ENCODE measurements at regions not wholly inside any gene's neighbourhood (a gene's known extent, or its start where the extent isn't known, plus 50 kb on each side); places are given as distances from the start of the nearest gene placed in this dataset.
"Not testable (repeated sequence)": the region's sequence is repeated elsewhere in the genome, so short reads cannot be mapped to it uniquely, and the experiment has no call there.

DNA sequence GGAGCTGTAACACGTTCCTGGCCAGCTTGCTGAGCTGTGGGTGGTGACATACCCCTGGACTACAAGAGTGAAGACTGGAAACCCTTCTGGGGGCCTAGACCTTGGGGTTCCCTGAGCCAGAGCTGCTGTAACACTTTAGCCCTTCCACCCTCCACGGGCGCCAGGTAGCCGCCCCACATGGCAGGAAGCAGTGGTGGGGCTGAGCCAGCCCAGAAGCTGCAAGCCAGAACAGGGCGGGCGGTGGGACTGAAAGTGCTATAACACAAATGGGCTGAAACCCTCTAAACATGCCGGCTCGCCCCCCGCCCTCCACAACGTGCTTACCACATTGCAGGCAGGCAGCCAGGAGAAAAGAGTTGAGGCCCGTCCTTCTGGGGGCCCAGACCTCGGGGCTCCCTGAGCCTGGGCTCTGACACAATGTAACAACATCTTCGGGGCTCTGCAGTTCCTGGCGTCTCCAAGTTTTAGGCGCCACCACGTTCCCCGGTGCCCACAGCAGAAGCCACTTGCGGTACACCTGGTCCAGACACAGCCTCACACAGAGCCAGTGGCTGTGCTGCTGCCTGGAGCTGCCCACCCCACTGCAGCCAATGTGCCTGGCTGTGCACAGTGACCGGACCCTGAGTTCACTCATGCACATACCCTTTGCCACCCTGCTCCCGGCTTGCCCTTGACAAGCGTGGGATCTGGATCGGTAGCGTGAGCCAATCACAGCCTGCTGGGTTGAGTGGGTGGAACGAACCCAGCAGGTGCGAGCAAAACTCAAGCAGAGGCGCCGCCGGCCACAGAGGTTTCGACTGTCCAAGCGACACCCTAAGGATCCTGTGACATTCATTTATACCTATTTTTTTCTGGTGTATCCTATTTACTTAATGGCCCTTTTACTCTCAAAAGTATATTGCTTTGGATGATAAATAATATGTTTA, 127.4 kb upstream of the FHL2 start:
- no peak for DNase-seq

DNA sequence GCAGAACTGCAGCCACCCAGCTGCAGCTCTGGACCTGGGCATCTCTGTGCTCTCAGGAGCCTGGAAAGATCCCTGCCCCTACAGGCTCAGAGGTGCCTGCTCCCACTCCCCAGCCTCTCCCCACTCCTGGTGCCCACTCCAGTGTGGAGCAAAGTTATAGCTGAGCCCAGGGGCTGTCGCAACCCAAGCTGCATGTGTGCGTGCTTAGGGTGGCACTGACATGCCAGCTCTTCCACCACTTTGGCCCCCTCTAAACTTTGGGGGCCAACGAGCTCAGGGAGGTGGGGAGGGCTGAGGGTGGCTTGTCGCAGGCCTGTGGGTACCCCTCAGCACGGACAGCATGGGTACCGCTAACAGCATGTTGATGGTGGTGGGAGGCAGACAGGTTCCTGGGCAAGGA, 126.3 kb upstream of the FHL2 start:
- no peak for DNase-seq

DNA sequence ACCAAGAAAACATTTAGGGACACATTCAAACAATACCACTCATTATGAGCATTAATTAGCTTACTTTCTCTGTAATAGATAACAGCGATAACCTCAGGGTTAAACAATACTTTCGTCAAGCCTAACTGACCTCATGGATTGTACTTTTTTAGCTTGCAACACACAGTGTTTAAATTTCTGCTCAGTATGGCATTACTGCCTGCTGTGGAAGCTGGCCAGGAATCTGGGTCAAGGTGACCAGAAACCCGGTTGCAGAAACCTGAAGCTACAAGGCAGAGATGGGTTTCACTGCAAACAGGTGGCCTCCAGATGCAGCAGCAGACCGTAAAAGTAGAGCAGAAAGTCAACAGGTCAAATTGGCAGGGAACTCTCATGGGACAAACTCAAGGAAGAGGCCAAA, 123.8 kb upstream of the FHL2 start:
- no peak for DNase-seq

DNA sequence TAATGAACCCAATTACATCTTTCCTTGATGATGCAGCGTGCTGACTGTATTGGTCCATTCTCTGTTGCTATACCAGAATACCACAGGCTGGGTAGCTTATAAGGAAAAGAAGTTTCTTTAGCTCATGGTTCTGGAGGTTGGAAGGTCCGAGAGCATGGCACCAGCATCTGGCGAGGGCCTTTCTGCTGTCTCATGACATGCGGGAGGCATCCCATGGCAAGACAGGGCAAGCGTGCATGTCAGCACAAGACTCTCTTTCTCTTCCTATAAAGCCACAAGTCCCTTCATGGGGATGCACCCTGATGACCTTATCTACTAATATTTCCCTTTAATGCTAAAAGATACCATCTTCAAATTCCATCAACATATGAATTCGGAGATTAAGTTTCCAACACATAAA, 122.8 kb upstream of the FHL2 start:
- DNase-seq, result no peak

DNA sequence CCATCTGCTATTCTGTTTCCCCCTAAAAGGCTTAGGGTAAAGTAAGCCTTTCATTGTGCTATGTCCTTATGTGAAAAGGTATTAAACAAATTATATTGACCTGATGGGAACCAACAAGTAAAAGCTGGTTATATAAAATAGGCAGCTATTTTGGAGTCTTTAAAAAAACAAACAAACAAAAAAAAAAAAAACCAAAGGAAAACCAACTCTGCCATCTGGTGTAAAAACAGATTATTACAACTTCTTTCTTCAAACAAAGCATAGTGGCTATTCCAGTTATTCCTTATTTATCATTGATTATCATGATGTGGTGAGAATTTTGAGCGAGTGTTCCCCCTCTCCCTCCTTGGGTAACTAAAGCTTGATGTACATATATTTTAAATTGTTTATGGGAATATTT, 122.3 kb upstream of the FHL2 start:
- peak; percentile 21 for DNase-seq

DNA sequence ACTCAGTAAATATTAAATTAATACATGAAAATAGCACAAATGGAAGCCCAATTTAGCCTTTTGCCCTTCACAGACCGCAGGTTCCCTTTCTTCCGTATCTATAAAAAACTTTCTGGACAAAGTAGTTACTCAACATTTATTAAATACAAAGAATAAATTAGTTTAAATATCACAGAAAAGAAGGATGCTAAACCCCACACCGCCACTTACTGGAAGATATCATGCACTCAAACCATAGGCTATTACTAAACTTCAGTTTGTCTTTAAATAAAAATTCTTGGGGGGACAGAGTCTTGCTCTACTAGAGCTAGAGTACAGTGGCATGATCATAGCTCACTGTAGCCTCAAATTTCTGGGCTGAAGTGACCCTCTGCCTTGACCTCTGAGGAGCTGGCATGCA, 120.7 kb upstream of the FHL2 start:
- DNase-seq, result no peak

DNA sequence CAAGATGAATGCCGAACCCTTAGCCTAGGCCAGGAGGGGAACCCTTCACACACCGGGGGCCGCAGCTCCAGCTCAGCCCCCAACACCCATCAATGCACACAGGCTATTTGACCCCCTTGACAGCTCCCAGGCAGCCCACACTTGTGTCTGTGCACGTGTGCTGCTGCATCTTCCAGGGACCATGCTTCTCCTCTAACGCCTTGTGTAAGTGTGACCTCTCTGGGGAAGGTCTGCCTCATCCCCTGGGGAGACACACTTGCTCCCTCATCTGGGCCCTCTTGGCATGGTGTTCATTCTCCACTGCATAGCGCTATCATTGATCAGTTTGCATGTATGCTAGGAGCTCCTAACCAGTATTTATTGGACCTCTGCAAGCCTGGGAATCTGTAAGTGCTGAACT, 120.0 kb upstream of the FHL2 start:
- no peak for DNase-seq

DNA sequence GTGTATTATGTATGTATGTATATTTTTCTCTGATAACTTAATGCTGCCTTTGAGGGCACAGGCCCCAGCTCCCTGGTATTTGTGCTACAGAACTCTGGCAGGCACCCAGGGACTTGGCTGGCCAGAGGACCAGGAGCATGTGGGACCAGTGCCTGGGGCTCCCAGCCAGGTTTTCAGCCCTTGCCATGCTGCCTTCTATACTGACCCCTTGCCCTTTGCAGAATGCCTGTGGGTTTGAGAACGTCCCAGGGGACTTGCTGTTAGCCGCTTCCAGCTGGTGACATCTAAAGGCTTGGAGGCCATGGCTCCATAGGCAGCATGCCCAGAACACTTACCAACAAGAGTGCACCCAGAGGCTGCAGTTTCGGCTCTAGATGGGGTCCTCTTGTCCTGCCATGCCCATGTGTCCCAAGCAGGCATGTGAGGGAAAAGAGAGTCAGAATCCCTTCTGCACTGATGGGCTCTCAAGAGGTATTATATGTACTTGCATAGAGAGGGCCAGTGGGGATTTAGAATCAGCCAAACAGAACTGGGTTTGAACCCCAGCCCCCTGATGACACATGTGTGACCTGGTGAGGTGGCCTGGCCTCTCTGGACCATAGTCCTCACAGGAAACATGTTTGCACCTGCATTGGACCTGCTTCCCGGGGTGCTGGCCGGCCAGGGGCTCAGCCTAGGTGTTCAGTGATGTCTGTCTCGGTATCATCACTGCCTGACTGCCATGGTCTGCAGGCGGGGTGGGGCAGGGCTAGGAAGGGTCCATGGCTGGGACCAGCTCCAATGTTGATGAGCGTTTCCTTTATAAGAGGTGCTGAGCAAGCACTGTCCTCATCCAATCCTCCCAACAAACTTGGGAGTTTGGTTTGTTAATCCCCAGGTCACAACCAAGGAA, 119.2 kb upstream of the FHL2 start:
- no peak for DNase-seq

DNA sequence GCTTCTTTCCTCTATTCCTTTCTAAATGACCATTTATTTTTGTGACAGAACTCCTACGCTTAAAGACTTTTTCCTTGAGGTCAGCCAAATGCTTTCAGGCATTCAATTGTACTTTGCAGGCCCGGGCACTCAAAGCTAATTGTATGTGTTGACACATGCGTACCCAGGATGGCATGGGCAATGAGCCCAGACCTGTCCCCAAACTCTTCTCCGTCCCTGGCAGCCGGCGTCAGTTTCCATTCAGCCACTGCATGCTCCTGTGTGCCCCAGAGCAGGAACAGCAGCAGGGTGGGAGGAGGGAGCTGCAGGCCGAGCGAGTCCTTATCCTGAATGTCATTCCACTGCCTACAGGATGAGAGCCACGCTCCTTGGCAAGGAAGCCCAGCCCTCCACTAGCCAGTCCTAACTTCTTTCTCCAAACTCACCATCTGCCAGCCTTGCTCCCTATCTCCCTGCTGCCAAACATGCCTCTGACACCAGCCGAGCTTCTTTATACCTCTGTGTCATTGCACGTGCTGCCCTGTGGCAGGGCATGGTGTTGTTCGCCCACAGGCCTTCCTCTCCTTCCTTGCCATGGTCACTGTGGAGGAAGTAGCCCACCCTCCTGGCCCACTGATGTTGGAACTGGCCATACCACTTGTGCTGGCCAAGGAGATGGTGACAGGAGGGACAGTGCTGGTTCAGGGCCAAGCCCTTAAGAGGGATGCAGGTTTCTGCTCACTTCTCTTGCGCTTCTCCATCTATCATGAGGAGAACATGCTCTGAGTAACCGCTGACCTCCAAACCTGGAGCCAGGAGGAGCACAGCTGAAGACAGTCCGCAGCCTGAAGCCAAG, 116.9 kb upstream of the FHL2 start:
- DNase-seq, result peak; percentile 68

DNA sequence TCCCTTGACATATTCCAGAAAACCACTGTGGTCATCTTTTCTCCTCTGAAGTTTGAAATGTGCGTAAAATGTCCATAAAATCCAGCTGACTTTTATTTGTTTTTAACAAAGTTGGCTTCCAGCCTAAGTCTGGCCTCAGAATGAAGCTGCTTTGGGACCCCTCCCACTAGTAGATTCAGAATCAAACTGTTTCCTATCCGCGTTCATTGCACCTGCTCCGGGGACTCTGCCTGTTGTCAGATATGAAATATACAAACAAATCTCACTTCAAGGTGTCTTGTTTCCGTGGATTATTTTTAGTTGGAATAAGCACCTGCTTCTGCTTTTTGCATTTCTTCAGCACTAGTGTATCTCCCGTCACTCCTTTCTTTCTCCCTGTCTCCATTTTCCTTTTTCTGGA, 115.7 kb upstream of the FHL2 start:
- no peak for DNase-seq

DNA sequence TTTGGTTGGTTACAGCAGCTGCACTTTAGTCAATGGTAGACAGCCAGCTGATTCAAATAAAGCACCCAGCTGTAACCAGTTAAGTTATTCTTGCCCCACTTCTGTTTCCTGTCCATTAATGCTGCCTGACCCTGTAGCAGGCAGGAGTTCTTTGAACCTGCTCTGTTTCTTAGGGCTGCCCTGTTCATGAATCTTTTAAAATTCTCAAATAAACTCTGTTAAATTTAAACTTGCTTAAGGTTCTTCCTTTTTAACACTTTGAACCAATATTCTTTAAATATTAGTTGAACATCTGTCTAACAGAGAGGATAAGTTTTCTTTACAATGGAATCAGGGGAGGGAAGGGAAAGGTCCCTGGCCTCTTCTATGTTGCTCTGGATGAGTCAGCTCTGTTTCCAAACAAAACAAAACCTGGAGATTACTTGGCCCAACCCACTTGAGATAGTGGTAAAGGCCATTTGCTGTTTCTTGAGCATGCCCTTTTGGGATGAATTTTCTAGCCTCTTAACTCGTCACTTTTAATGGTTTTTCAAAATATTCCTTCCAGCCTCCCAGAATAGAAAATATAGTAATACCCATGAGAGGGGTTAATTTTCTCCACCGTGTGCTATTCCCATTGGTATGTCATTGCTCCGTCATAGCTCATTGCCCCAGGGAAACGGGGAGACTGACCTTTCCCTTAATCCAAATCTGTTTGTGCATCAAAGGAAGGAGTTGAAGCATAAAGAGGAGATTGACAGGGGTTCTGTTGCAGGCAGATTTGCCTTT, 112.1 kb upstream of the FHL2 start:
- DNase-seq, result no peak

DNA sequence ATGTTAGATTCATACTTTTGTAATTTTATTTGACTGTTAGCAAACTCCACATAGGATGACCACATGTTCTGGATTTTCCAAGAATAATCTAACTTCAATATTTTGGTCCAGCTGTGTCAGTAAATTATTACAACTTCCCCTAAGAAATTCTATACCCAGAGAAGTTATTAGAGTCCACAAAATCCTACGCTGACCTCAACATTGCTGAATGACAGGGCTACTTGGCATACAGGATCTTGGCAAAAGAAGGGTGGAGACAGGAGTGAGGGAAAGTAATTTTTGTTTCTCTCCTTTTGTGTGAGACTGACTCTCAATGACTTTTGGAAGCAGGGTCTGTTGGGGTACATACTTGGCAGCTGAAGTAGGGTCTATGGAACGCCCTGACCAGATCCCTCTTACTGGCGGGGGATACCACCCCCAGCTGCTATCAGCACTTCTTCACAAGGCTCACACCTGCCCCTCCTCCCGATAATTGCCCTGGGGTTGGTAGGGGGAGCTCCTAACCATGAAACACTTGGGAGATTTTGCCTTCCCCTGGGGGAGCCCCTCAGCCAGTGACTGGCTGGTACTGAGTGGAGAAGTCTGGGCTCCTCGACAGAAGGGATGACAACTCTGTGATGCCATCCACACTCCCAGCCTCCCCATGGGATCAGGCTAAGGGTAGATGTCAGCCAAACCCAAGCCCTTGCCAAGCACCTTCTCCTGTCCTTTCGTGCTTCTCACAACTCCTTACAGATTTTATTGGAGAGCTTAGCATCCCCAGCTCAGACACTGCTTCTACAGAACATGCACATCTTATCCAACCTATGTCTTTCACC, 110.6 kb upstream of the FHL2 start:
- no peak for DNase-seq

DNA sequence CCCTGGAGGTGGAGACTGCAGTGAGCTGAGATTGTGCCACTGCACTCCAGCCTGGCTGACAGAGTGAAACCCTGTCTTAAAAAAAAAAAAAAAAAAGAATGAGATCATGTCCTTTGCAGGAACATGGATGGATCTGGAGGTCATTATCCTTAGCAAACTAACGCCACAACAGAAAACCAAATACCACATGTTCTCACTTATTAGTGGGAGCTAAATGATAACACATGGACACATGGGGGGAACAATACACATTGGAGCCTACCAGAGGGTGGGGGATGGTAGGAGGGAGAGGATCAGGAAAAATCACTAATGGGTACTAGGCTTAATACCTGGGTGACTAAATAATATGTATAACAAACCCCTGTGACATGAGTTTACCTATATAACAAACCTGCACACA, 108.0 kb upstream of the FHL2 start:
- DNase-seq, result not testable (repeated sequence)

DNA sequence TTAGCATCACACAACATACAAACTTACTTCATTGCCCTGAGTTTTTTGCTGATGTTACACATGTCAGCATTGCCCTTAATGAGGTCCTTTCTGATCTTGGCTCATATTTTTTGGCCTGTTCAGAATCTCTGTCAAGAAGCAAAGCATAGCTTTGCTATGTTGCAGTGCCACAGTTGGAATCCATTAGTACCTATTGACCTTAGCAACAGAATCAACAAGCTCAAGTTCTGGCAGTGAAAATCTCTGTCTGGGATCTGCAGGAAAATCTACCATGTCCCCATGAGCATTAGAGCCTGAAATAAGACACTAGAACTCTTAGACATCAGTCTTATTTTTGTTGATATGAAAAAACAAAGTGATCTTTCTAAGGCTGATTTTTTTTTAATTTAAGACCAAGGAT, 105.6 kb upstream of the FHL2 start:
- DNase-seq, result no peak

DNA sequence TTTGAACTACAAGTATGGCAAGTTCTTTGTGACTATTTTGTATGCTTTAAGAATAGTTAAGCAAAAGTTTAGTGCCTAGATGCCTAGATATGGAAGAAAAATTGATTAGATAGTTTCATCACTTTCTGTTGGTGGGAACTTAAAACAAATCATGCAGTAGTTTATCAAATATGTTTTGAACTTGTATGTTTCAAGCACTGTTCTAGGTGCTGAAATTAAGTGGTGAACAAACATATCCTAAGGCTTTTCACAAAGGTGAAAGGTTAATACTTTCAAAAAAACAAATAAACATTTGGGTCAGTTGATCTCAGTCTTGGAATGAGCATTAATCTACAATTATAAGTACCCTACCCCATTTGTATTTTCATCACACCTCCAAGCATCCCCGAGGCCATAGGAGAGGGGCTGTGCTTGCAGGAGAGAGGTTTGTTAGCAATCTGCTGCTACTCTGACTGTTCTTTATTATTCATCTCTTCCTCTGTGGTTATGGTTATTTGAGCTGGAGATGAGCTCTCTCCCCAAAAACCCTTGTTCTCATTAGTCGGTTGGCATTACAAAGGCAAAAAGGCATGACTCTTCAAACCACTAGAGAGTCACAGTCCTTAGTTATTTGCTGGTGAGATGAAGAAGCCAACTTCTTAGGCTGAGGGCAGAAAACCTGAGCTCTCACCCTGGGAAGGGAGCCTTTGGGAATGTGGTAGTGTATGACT, 103.9 kb upstream of the FHL2 start:
- no peak for DNase-seq

DNA sequence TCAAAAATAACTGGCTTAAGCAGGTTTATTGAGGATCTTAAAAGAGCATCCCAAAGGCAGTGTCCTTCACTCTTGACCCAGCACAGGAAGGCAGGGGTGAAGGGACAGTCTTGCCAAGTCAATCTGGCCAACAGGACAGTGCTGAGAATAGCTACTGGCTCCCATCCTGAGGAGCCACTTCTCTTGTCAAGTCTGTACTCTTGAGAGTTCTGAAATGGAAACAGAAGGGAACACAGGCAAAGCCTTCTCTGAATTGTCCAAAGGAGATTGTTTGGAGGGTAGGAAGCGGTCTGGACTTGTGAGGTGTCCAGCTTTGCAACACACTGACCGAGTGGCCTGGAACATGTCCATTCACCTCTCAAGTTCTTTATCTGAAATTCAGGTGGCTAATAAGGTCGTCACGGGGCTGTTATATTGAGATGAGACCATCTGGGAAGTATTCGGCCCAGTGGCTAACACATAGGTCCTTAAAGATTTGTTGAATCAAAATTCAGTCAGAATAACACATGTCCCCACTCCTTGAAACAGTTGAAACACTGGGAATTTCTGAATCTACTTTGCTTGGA, 99.5 kb upstream of the FHL2 start:
- DNase-seq, result no peak

DNA sequence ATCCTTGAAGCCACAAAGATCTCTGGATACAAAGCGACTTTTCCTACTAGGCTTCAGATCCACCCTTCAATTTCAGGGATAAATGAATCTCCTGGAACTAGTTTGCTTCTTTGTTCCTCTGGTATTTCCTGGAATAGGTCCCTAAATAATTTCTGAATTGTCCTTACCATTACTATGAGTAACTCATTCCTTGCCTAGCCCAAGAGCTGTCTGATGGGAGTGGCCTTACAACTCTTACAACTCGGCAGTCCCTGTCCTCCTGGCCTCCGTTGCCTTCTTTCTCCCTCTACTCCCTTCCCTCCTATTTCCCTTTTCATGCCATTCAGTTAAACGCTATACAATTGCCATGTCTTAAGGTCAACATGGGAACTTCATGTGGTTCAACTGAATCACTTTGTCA, 98.2 kb upstream of the FHL2 start:
- DNase-seq, result no peak

DNA sequence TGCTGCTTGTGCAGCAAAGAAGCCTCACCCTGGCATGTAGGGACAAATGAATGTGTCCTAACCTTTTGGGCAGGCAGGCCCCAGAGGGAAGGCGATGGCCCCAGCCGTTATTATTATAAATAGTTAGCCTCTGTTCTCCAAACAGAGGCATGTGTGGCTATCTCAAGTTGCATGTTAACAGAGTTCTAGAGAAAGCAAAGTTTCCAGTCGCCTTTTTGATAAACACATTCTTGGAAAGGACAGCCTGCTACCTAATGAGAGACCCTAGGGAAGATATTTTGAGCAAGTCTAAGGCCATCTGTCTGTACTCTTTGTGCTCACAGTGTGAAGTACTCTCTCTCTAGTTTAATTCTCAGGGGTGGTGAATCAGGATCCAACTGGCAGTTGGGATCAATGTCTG, 97.4 kb upstream of the FHL2 start:
- DNase-seq, result no peak

DNA sequence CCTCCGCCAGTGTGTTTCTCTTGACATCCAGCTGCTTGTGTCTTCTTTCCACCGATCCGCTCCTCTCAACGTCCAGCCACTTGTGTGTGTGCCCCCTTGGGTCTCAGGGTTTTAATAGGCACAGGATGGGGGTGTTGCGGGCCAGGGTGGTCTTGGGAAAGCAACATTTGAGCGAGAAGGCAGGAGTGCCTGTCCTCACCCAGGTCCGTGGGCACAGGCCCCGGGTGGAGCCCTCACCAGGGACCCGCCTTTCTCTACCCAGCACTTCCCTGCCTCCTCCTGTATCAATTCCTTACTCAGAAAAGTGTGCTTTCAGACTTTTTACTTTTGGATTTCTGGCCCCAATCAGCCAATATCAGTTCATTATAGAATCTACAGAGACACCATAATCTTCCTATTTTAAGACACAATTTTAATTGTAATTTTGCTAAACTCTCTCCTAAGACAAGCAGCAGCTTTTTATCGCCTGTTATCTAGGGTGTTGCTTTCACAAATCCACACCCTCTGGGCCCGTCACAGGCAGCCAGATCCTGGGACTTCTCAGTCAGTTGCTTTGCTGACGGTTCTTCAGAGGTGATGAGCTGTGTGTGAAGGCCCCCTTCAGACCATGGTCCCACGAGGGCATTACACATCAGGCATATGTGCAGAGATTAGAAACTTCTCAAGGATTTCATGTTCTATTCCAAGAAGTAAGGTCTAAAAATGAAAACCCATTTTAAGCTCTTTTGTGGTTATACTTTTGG, 96.0 kb upstream of the FHL2 start:
- DNase-seq, result no peak

DNA sequence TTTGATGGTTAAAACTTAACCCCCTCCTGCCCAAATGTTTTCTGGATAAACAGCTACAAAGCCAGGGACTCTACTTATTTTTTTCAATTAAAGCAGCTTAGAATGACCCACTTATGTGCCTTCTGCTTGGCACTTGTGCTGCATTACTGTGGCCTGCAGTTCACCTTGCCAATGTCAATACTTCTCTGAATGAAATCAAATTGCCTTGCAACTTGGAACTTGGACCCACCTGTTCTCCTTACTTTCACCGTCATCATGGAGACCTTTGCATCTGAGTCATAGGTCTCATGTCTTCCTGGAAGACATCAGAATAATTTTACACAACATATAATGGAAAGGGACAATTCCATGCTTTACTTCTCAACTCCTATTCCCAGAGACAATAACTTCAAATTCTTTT, 92.1 kb upstream of the FHL2 start:
- DNase-seq, result no peak
